ENCODE measurements at regions not wholly inside any gene's neighbourhood (a gene's known extent, or its start where the extent isn't known, plus 50 kb on each side); places are given as distances from the start of the nearest gene placed in this dataset.

DNA sequence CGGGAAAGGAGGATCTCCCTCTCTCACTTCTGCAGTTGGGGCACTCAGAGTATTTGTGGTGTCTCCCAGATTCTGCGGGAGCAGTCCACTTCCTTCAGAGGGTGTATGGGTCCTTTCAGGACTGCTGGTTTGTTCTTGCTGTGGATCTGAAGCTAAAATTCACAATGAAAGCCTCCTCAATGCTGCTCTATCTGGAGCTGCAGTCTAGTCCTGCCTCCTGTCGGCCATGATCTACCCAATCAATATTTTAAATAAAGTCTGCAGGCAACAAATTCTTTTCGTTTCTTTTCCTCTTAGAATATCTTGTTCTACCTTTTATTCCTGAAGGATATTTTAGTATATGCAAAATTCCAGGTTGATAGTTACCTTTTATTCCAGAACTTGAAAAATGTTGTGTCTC, 226.1 kb upstream of the AR start:
- TF ChIP-seq CHD2 (IDR thresholded peaks at IDR 0.05; ENCODE audit: low read length, partially characterized antibody) = no peak
- TF ChIP-seq TAF1 (IDR thresholded peaks at IDR 0.05; ENCODE audit: borderline replicate concordance, low read depth, low read length) = no peak
- no peak for TF ChIP-seq POLR2AphosphoS5 (IDR thresholded peaks at IDR 0.05; ENCODE audit: low read depth, low read length)
- TF ChIP-seq, protein P1, sequence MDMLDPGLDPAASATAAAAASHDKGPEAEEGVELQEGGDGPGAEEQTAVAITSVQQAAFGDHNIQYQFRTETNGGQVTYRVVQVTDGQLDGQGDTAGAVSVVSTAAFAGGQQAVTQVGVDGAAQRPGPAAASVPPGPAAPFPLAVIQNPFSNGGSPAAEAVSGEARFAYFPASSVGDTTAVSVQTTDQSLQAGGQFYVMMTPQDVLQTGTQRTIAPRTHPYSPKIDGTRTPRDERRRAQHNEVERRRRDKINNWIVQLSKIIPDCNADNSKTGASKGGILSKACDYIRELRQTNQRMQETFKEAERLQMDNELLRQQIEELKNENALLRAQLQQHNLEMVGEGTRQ (IDR thresholded peaks at IDR 0.05; ENCODE audit: borderline replicate concordance, low read depth, low read length) = no peak
